DOHH2 (cell line): ENCODE measurements at regions not wholly inside any gene's neighbourhood (a gene's known extent, or its start where the extent isn't known, plus 50 kb on each side); places are given as distances from the start of the nearest gene placed in this dataset.

Experiments used
- CTCF ChIP-seq: fragments of 200-600 bp; sonication (generic); IDR thresholded peaks from one replicate; pipeline ENCODE4 v1.5.1; 2014; ENCODE audit warnings: antibody characterized with exemption, mild to moderate bottlenecking, low read depth, low read length; ENCODE audit not compliant: poor library complexity, severe bottlenecking
- EZH2phosphoT487 ChIP-seq: fragments of 200-600 bp; sonication (generic); IDR thresholded peaks from 2 replicates; pipeline ENCODE4 v1.6.1; 2017; ENCODE audit warnings: borderline replicate concordance, mild to moderate bottlenecking, antibody characterized with exemption, low read length, moderate library complexity, mixed read lengths

- no peak for TF ChIP-seq CTCF
- no peak for TF ChIP-seq EZH2phosphoT487
These were observed 155.2 kb downstream of the ZNF365 start for GRCh38 chr10:62529396-62529795.
